GM19455 (cell line): ENCODE measurements at regions not wholly inside any gene's neighbourhood (a gene's known extent, or its start where the extent isn't known, plus 50 kb on each side); places are given as distances from the start of the nearest gene placed in this dataset.

Source experiments
- ATAC-seq: cut with Tn5 transposase; IDR thresholded peaks from one replicate; pipeline ENCODE4 v1.9.1; 2021; ENCODE audit not compliant: unreplicated experiment

DNA sequence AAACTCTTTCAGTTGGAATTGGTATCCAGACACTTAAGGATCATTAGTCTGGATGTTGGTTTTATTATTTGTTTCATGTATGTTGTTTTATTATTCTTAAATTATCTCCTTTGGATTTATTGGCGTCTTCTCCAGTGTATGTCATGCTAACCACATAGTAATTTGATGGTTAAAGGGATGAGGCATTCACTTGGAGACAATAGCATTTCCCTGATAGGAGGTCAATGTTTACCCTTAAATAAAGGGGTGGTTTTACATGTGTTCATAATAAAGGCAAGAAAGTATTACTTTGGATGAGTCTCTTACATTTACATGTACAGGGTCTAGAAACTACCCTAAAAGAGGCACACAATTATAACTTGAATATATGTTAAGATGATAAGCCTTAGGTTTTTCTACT, 51.2 kb upstream of the RNF144B start:
- ATAC-seq, result no peak

DNA sequence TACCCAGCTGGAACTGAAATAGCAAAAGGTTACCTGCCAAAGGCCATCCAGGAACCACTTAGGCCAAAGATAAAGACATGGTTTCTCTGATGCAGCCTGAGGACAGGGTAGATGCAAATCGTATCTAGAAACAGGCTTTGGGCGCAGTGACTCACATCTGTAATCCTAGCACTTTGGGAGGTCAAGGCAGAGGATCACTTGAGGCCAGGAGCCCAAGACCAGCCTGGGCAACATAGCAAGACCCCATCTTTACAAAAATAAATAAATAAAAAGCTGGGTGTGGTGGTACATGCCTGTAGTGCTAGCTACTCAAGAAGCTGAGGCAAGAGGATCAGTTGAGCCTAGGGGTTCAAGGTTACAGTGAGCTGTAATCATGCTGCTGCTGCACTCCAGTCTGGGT, 52.9 kb upstream of the RNF144B start:
- ATAC-seq, result no peak

DNA sequence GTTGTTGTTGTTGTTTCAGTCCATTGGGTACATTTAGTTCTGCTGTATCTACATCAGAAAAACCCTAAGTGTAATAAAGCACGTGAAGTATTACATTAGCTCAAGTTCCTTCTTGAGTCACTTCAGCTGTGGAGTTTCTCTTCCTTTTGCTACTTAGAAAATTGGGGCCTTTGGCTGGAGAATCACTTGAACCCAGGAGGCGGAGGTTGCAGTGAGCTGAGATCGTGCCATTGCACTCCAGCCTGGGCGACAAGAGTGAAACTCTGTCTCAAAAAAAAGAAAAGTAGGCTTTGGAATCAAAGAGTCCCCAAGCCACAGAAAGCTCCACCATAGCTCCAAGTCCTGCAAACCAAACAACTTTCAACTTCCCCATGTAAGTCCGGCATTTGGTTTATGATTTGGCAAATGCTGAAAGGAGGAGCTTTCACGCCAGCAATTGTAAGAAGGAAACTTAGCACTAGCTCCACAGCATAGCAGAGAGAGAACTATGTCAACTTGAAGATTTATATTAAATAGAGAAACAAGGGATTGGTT, 56.5 kb upstream of the RNF144B start:
- ATAC-seq, result no peak

DNA sequence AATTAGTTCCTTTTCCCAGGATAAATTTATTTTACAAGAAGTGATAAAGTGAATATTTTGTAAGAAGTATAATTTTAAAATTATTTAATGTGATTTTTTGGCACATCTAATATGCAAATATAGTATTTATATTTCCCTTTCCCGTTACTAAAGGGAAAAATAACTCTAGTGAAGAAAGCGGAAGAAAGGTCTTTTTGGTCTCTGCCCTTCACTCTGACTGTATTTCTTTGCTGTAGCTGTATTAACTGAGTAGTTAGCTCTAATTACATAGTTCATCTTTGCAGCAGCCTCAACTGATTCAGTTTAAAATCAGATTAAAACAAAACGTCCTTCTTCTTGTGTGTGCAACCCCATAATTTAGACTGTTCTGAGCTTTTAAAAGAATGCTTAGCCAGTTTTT, 57.4 kb upstream of the RNF144B start:
- ATAC-seq, result no peak

DNA sequence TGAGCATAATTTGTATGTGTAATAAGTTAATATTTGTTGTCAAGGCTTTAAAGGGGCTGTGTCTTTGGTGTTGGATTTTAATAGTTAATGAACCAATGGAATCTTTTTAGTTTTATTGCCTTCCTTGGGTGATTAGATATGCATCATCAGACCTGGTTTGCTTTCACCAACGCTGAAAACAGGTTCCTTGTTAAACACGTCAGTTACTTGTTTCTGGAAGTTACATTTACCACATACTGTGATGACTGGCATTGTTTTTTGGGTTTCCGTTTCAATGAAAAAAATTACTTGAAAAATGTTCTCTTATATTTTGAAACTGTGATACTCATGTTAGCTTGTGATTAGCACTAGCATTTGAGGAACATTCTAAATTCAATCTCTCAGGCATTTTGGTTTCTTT, 58.6 kb upstream of the RNF144B start:
- ATAC-seq, result no peak

DNA sequence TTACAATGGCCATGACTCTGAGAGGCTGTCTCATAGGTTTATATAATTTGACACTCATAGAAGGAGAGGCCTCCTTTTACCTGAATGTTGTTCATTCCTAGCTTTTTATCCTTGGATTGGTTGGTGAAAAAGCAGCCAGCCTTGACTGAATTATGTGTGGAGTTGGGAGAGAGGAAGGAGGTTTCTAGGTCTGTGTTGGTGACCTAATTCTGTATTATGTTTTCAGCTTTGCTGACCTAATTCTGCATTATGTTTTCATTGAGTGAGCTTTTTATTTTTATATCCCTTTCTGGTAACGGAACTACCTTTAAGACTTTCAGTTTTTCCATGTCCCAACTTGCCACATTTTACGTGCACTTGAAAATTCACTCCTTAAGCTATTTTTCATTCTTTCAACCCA, 59.1 kb upstream of the RNF144B start:
- ATAC-seq, result no peak

DNA sequence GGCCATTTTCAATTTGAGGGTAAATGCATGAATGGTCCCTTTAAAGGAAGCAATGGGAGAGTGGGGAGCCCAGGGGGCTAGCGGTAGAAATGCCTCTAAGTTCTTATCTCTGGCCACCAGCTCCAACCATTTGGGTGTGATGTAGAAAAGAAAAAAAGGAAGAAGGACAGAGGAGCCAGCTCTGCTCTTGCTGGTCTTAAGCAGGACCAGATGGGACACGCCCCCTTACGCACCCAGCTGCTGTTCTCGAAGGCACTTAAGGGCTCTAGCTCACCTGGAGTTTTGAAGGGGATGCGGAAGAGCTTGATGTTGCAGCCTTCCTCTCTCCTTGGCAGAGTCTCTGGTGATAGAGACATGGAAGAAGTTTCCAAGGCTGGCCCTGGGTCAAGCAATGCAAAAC, 59.5 kb upstream of the RNF144B start:
- ATAC-seq, result no peak

DNA sequence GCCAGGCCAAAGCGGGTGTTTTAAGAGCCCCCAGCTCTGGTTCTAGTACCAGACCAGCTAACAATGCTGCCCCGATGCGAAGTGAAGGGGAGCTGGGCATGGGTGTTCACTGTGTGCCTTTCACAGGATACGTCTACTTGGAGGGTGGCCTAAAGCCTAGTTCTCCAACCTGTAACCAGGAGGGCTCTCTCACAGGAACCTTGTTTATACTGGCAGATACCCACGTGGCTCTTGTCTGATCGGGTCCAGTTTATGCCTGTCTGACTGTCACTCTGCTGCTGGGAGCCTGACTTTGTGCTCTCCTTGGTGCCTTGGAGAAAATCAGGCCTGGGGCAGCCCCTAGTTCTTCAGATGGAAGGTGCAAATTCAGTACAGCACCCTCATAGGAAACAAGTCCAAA, 60.2 kb upstream of the RNF144B start:
- no peak for ATAC-seq

DNA sequence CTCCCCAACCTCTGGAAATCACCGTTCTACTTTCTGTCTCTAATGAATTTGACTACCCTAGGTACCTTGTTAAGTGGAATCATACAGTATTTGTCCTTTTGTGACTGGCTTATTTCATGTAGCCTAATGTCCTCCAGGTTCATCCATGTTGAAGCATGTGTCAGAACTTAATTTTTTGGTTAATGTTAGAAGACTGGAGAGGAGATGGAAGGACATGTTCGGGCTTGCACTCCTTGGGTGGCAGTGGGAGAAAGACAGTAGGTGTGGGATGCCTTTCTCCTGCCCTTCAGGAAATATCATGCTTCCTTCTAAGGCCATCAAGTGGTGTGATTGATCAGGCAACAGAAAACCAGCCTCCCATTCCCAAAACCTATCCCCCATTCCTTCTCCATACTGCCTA, 61.1 kb upstream of the RNF144B start:
- ATAC-seq, result no peak

DNA sequence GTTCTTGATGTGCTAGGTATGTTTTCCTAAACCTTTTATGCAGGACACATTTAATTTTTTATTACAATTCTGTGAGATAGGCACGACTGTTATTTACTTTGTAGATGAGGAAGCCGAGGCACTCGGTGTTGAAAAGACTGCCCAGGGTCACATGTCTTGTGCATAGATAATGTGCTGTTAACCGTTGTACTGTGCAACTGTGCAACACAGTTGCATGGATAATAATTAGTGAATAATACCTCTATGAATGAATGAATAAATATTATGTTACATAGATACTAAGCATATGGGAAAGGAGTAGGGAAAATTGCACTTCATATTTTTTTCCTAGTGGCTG, 60.3 kb upstream of the DEK start:
- no peak for ATAC-seq

DNA sequence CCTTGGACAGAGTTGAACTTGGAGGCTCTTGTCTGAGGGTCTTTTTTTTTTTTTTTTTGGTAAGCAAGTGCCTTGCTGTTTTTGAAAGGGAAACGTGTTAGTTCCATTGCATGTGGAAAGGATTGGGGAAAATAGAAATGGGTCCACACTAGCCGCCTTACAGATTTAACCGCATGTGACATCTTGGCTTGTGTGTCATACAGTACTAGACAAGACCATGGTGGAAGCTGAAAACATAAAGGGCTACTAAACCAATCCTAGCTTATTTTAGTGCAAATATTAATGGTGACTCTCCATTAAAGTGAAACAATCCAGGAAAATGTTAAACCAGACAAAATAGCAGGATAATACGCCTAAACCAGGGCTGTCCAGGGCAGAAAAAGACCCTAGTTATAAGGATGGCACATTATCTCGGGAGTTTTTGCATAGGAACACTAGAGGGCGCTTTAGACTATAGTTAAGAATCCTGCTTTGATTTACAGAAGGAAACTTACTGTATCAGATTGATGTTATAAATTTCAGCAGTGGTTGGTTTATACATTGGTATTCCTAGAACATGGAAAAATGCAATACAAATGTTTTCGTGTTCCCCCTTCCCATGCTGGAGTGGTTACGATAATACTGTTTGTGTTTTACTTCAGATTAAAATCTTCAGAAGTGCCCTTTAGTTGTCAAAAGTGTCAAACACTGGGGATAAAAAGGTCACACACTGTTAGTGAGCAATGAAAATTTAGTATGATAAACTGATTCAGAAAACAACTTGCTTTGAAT, 59.8 kb upstream of the DEK start:
- peak; percentile 81 for ATAC-seq

DNA sequence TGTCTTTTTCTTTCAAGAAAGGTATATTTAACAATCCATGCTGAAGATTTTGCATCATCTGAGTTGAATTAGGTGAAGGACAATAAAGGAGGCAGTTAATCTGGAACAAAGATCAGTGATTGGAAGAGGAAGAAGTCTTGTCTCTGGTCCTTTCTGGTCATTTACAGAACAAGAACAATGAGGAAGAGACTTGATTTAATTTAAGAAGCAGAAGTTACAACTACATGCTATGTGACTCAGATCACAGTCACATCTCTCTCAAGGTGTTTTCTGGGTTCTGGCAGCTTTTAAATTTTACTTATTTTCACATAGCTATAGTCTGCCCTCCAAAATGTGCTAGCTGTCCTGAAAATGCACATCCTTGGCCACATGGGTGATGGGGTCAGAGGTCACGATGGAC, 53.5 kb upstream of the DEK start:
- no peak for ATAC-seq

DNA sequence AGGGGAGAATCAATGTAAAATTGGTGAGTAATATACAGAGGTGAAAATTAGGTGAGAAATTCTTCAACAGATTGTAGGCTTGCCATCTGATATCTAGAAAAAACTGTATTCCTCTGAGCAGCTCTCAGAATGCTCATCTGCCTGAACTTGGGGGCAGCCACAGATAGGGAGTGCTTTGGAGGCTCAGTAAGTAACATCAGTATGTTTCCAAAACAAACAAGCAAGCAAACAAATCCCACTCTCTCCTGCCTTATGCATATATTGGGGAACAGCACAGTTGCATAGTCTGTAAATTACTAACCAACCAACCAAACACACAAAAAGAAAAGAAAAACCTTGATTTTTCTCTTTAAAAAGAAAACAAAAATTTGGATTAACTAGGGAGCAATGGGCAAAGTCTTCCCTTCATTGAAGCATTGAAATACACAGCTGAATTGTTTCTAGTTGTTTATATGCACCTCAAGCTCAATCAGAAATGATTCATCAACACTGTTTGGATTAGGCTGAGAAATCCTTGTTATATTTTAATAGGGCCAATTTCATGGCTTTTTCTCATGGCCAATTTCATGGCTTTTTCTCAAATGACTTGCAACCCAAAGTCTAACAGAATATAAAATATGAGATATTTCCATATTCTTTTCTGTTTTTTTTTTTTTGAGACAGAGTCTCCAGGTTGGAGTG, 50.1 kb upstream of the DEK start:
- no peak for ATAC-seq
